GM12891 (cell line): ENCODE measurements at regions not wholly inside any gene's neighbourhood (a gene's known extent, or its start where the extent isn't known, plus 50 kb on each side); places are given as distances from the start of the nearest gene placed in this dataset.

Experiments
- POLR2A ChIP-seq: IDR thresholded peaks from 2 replicates; pipeline ENCODE4 v1.6.1; 2011; ENCODE audit warnings: low read depth, low read length, control low read depth
- POLR2AphosphoS5 ChIP-seq: IDR thresholded peaks from 2 replicates; pipeline ENCODE4 v1.6.1; 2011; ENCODE audit warnings: low read depth, low read length, control low read depth
- TAF1 ChIP-seq: IDR thresholded peaks from 2 replicates; pipeline ENCODE4 v1.6.1; 2011; ENCODE audit warnings: low read depth, low read length, control low read depth

- TF ChIP-seq POLR2AphosphoS5: no peak
- TF ChIP-seq POLR2A: no peak
- no peak for TF ChIP-seq TAF1
These were observed 389.1 kb downstream of the AASDHPPT start for GRCh38 chr11:106466521-106467080.
